Breast epithelium (tissue), 4 donors: ENCODE measurements at regions not wholly inside any gene's neighbourhood (a gene's known extent, or its start where the extent isn't known, plus 50 kb on each side); places are given as distances from the start of the nearest gene placed in this dataset.
"Not testable (repeated sequence)": the region's sequence is repeated elsewhere in the genome, so short reads cannot be mapped to it uniquely, and the experiment has no call there.

Source experiments
- DNase-seq, 2 donors: peaks; one replicate each; pipeline ENCODE4 v3.0.0-alpha.2; 2019; ENCODE audit warnings: low spot score in 2 of 2
- H3K27ac ChIP-seq, 2 donors: fragments of 200-600 bp; sonication (generic) in 1 of 2; one replicate each; pipeline ENCODE4 v1.5.1; 2016 to 2019; ENCODE audit warnings: mild to moderate bottlenecking in 1 of 2
- H3K27me3 ChIP-seq, 2 donors: fragments of 200-600 bp; sonication (generic) in 1 of 2; one replicate each; pipeline versions ENCODE4 v1.5.1 to v1.6.0; 2017 to 2019; ENCODE audit warnings: control low read depth in 1 of 2, mild to moderate bottlenecking in 1 of 2
- H3K36me3 ChIP-seq: fragments of 200-600 bp; one replicate; pipeline ENCODE4 v1.5.1; 2019
- H3K4me1 ChIP-seq, 2 donors: fragments of 200-600 bp; sonication (generic); one replicate each; pipeline ENCODE4 v1.5.1; 2016 to 2019; ENCODE audit warnings: control low read depth in 1 of 2
- H3K4me3 ChIP-seq, 3 donors: fragments of 200-600 bp; sonication (generic); 1 replicate in 2 of 3; 2 replicates in 1 of 3; pipeline ENCODE4 v1.5.1; 2016 to 2019; ENCODE audit warnings: mild to moderate bottlenecking in 3 of 3, moderate library complexity in 2 of 3
- H3K9me3 ChIP-seq, 2 donors: fragments of 200-600 bp; sonication (generic) in 1 of 2; one replicate each; pipeline ENCODE4 v1.5.1; 2016 to 2019; ENCODE audit warnings: control low read depth in 1 of 2
- POLR2A ChIP-seq: fragments of 450-650 bp; IDR thresholded peaks from one replicate; pipeline ENCODE4 v1.6.1; 2016; ENCODE audit warnings: antibody characterized with exemption, mild to moderate bottlenecking, moderate library complexity
- POLR2AphosphoS5 ChIP-seq, 3 donors: sonication (generic); formaldehyde crosslinking; IDR thresholded peaks; one replicate each; pipeline ENCODE4 v1.6.1; 2017; ENCODE audit warnings: antibody characterized with exemption in 3 of 3
- intact Hi-C: fragments of 100-400 bp; cut with DNase I; formaldehyde crosslinking; loops from one replicate; pipeline ENCODE4 v1.15.1; 2023; ENCODE audit warnings: low total_unique reads
- TF ChIP-seq, protein P1 (sequence below), 3 donors: fragments of 450-650 bp; IDR thresholded peaks; one replicate each; pipeline ENCODE4 v1.5.1; 2016 to 2017; ENCODE audit warnings: antibody characterized with exemption in 3 of 3, mild to moderate bottlenecking in 3 of 3, moderate library complexity in 3 of 3

DNA sequence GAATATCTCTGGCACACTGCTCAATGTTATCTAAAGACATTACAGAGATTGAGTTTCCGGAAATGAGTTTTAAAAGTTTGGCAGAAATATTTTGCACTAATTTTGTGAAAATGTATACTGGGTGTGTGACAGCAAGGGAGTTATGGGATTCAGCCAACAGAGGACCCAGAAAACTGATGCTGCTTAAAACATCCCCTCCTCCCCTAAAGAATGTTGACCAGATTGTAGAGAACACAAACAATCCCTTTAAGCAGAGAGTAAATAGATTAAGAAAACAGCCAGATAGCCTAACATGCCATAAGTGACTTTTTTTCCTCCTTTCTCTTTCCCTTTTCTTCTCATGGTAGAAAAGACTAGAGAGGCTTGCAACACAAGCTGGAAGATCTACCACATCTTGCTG is 928.0 kb upstream of the ALCAM start:
- TF ChIP-seq POLR2AphosphoS5 (IDR thresholded peaks at IDR 0.05) (no peak), POLR2A (no peak)
- TF ChIP-seq, protein P1, sequence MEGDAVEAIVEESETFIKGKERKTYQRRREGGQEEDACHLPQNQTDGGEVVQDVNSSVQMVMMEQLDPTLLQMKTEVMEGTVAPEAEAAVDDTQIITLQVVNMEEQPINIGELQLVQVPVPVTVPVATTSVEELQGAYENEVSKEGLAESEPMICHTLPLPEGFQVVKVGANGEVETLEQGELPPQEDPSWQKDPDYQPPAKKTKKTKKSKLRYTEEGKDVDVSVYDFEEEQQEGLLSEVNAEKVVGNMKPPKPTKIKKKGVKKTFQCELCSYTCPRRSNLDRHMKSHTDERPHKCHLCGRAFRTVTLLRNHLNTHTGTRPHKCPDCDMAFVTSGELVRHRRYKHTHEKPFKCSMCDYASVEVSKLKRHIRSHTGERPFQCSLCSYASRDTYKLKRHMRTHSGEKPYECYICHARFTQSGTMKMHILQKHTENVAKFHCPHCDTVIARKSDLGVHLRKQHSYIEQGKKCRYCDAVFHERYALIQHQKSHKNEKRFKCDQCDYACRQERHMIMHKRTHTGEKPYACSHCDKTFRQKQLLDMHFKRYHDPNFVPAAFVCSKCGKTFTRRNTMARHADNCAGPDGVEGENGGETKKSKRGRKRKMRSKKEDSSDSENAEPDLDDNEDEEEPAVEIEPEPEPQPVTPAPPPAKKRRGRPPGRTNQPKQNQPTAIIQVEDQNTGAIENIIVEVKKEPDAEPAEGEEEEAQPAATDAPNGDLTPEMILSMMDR (IDR thresholded peaks at IDR 0.05): no peak
- DNase-seq: no peak
- H3K36me3 ChIP-seq: no peaks in the 10 kb centered on the region
- H3K4me3 ChIP-seq: no peak overlapping the region
- no peak overlapping the region for H3K27ac ChIP-seq
- intact Hi-C loops: no loop called here
- no peaks in the 10 kb centered on the region for H3K4me1 ChIP-seq
- no peaks in the 10 kb centered on the region for H3K9me3 ChIP-seq
- H3K27me3 ChIP-seq: no peaks in the 10 kb centered on the region

DNA sequence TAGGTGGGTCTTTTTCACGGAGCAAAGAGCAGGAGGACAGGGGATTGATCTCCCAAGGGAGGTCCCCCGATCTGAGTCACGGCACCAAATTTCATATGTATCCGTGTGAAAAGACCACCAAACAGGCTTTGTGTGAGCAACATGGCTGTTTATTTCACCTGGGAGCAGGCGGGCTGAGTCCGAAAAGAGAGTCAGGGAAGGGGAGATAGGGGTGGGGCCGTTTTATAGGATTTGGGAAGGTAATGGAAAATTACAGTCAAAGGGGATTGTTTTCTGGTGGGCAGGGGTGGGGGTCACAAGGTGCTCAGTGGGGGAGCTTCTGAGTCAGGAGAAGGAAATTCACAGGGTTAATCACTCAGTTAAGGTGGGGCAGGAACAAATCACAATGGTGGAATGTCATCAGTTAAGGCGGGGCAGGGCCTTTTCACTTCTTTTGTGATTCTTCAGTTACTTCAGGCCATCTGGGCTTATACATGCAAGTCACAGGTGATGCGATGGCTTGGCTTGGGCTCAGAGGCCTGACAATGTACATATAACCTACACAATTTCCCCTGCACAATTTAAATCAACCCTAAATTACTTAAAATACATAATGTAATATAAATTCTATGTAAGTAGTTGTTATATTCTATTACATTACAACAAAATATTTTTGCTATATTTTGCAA is 921.3 kb upstream of the ALCAM start:
- H3K27ac ChIP-seq, H3K4me3 ChIP-seq, intact Hi-C loops, H3K4me1 ChIP-seq, H3K36me3 ChIP-seq, DNase-seq, H3K9me3 ChIP-seq, H3K27me3 ChIP-seq: not testable (repeated sequence)

DNA sequence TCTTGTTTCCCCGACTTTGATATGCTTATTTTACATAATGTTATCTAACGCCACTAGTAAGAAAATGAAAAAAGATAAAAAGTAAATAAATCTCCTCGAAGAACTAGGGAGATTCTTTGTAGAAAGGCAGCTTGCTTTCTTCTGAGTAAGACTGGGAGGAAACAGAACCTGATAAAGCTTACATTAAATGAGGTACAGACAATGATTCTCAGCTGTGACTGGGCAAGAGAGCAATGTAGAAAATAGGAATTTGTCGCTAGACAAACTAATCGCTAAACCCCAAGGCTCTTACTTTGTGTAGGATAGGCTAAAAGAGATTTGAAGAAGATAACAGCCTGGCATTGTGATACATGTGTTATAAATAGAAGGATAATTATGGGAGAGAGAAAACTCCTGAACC is 919.0 kb upstream of the ALCAM start:
- Histone ChIP-seq H3K27me3 (no peaks in the 10 kb centered on the region), H3K27ac (no peak overlapping the region), H3K4me1 (no peaks in the 10 kb centered on the region), H3K36me3 (no peaks in the 10 kb centered on the region), H3K4me3 (no peak overlapping the region), H3K9me3 (no peaks in the 10 kb centered on the region)
- TF ChIP-seq POLR2AphosphoS5 (IDR thresholded peaks at IDR 0.05): no peak
- TF ChIP-seq, protein P1 (IDR thresholded peaks at IDR 0.05): no peak
- TF ChIP-seq POLR2A: no peak
- intact Hi-C loops: no loop called here
- DNase-seq: no peak

DNA sequence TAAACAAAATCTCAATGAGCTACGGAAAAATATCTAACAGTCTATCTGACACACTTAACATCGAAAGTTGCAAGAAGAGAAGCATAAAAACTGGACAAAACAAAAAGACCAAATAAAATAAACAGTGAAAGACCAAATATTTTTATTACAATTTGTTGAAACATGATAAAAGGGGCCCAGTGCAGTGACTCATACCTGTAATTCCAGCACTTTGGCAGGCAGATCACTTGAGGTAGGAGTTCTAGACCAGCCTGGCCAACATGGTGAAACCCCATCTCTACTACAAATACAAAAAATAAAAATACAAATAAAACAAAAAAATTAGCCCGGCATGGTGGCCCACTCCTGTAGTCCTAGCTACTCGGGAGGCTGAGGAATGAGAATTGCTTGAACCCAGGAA is 914.0 kb upstream of the ALCAM start:
- TF ChIP-seq POLR2A (no peak), POLR2AphosphoS5 (IDR thresholded peaks at IDR 0.05) (no peak)
- TF ChIP-seq, protein P1 (IDR thresholded peaks at IDR 0.05): no peak
- H3K27me3 ChIP-seq: no peaks in the 10 kb centered on the region
- no peak for DNase-seq
- no peak overlapping the region for H3K27ac ChIP-seq
- H3K9me3 ChIP-seq: no peaks in the 10 kb centered on the region
- intact Hi-C loops: no loop called here
- no peaks in the 10 kb centered on the region for H3K4me1 ChIP-seq
- no peak overlapping the region for H3K4me3 ChIP-seq
- no peaks in the 10 kb centered on the region for H3K36me3 ChIP-seq

DNA sequence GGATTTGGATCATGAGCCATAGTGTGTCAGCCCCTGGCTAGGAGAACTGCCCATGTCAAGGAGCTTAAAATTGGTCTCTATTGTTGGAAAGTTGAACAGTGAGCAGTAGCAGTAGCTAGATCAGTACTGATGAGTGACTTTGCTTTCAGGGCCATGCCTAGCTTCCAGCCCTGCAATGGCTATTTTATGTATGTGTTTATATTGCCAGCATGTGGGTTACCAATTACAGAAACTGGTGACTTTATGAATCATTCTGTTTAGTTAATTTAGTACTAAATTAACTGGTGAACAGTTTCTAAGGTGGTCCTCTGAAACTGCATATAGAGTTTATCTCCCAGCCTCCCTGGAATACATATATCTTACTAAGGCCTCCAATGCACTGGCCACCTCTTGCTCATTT is 908.1 kb upstream of the ALCAM start:
- DNase-seq: no peak
- Histone ChIP-seq H3K27ac (no peak overlapping the region), H3K9me3 (no peaks in the 10 kb centered on the region), H3K4me3 (no peak overlapping the region), H3K4me1 (no peaks in the 10 kb centered on the region), H3K27me3 (no peaks in the 10 kb centered on the region), H3K36me3 (no peaks in the 10 kb centered on the region)
- TF ChIP-seq, protein P1 (IDR thresholded peaks at IDR 0.05): no peak
- TF ChIP-seq POLR2AphosphoS5 (IDR thresholded peaks at IDR 0.05) (no peak), POLR2A (no peak)
- intact Hi-C loops: no loop called here
